NCI-H2196 treated with DMSO at 0.1 percent for 48 hours (cell line): ENCODE measurements at regions not wholly inside any gene's neighbourhood (a gene's known extent, or its start where the extent isn't known, plus 50 kb on each side); places are given as distances from the start of the nearest gene placed in this dataset.
"Not testable (repeated sequence)": the region's sequence is repeated elsewhere in the genome, so short reads cannot be mapped to it uniquely, and the experiment has no call there.

Experiments used
- DNase-seq: peaks from one replicate; lab custom pipeline; 2025; ENCODE audit not compliant: unreplicated experiment; lab: John Stamatoyannopoulos, UW

DNA sequence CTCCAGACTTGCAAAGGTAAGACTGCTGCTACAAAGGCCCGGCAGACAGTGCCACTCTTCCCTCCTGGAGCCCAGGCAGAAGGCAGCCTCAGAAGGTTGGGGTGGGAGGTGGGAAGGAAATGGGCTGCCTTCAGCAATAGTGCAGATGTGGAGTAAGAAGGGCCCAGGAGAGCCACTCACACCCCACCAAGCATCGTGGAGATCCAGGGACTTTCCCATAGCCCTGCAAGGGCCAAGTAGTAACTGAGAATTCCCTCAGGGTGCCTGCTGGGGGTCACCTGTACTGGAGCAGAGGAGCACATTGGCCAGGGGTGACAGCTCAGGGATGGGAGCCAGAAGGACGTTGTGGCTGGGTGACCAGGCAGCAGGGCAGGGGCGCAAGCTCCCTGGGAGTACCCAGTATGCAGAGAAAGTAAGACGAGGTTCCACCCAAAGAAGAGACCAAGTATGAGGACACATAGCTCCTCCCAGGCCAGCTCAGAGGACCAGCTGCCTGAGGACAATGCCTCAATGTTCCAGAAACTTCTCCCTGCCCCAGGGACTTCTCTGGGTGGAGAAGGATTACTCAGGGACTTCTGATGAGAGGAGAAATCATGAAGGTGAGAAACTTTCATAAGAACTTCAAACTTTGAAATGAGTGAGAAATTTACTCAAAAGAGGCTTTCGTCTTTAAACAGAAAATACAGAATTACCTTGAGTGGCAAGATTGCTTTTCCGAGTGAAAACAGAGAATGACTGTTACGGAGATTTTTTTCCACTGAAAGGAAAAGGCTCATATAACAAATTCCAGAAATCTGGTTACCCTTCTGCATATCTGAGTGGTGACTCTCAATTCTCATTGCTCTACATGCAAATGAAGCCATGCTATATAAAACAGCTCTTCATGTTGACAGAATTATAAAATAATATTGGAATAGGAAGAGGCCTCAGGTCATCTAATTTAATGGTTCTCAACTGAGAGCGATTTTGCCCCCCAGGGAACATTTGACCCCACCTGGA is 87.9 kb upstream of the TRIO start:
- no peak for DNase-seq

DNA sequence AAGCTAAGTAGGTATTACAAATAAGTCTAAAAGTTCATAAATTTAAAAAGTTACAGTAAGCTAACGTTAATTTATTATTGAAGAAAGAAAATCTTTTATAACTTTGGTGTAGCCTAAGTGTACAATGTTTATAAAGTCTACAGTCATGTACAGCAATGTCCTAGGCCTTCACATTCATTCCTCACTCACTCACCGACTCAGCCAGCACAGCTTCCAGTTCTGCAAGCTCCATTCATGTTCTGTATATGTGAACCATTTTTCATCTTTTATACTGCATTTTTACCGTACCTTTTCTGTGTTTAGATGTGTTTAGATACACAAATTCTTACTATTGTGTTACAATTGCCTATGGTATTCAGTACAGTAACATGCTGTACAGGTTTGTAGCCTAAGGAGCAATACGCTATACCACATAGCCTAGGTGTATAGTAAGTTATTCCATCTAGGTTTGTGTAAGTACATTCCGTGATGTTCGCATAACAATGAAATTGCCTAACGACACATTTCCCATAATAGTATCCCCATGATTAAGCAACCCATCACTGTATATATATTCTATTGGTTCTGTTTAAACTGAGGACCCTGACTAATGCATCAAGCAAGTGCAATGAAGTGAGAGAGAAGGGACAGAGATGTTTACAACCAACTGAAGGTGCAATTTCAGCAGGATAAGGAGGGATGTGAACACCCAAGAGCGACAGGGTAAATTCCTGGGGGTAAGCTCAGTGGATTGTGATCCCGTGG is 88.9 kb upstream of the TRIO start:
- DNase-seq: no peak

DNA sequence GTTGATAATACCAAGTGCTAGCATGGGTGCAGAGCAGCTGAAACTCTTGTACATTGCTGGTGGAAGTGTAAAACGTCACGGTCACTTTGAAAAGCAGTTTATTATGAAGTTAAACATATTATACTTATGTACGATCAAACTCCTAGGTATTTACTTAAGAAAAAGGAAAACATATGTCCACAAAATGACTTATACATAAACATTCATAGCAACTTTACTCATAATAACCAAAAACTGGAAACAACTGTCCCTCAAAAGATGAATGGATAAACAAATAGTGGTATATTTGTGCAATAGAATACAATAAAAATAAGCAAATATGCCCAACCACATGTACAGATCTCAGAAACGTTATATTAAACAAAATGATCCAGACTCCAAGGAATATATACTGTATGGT is 92.3 kb upstream of the TRIO start:
- DNase-seq: no peak

DNA sequence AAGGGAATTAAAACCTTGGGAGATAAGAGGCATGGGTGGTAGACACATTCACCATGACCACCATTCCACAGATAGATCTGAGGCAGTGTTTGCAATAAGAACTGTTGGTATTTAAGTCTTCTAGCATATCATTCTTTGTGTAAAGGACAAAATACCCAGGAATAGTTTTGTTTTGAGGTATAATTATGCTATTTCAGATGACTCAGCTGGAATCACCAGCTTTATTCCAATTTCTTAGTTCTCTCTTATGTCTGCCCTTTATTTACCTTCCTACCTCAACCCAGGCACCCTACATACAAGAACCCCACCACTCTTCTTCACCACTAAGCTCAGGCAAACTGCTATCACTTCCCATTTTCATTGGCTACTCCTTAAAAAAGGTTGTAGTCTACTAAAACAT is 94.7 kb upstream of the TRIO start:
- no peak for DNase-seq

DNA sequence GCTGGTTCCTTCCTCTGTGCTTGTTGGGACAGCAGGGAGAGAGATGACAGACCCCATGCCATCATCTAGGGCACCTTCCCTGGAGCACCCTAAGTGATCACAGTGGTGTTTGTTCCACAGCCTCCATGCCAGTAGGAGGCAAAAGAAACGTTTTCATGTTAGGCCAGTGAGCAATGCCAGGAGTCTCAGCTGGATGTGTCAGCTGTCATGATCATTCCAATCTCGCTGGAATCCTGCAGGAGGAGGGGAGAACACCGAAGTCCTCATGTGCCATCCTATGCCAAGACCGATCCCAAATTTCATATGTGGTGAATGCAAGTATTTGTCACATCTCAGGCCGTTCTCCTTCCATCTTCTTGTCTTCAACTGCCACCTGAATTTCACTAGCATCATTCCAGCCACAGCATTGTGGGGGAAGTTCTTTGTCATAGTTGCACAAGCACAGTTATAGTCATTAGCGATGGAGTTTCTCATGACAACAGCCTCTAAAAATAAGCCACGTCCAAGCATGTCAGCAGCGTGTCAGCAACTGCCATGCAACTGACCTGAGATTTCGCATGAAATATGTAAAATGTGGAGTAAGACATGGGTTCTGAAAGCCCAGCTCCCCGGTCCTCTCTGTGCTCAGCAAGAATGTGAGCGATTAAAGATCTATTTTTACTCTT is 97.2 kb upstream of the DNAH5 start:
- no peak for DNase-seq

- no peak for DNase-seq
These were observed 96.1 kb upstream of the DNAH5 start for GRCh38 chr5:14040542-14040941.

DNA sequence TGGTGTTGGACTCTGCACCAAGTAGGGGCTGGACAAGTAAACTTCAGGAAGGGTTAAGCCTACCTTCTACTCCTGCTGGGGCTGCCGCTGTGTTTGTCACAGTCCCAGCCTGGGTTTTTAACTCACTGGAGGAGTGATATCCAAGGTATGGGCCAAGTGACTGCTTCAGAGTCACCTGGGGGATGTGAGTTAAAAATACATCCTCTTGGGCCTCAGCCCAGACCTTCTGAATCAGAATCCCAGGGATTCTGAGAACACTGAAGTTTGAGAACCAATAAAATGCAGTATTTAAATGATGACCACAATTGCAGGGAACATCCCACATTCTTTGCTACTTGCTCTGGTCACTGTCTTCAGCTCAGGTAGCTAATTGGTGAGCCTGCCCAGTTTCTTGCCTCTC is 95.1 kb upstream of the DNAH5 start:
- peak; percentile 4 for DNase-seq

DNA sequence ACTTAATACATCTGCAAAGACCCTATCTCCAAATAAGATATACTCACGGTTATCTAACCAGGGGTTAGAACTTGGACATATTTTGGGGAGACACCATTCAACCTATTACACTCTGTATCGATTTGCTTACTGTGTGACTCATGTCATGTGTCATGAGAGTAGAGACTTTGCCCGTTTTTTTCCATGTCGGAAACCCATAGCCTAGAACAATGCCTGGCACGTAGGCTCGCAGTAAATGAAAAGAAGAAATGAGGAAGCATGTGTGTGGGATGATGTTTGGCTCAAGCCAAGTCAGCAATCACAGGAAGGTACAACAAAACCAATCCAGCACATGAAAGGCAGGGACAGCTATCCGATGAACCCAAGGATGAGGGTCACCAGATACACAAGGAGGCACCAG is 94.6 kb upstream of the DNAH5 start:
- DNase-seq: no peak

- DNase-seq: no peak
These were observed 94.0 kb upstream of the DNAH5 start for GRCh38 chr5:14038341-14038959.

DNA sequence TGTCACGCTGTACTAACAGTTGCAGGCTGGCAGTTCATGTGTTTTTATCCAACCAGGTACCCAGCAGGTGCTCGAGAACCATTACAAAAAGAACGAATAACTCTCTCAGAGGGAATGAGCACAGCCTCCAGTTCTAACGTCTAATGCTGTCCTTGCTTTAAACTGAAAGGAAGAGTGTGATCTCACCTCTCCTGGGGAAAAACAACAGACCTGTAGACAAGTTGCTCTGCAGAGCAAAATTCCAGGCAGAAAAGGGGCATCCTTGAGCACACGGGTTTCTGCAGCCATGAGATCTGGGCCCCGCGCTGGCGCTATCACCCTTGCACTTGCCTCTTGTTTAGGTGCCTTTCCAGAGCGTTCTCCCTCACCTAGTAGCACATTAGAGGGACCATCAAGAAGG is 92.5 kb upstream of the DNAH5 start:
- no peak for DNase-seq

GRCh38 chr5:14036514-14036913 is 92.0 kb upstream of the DNAH5 start:
- DNase-seq: no peak

DNA sequence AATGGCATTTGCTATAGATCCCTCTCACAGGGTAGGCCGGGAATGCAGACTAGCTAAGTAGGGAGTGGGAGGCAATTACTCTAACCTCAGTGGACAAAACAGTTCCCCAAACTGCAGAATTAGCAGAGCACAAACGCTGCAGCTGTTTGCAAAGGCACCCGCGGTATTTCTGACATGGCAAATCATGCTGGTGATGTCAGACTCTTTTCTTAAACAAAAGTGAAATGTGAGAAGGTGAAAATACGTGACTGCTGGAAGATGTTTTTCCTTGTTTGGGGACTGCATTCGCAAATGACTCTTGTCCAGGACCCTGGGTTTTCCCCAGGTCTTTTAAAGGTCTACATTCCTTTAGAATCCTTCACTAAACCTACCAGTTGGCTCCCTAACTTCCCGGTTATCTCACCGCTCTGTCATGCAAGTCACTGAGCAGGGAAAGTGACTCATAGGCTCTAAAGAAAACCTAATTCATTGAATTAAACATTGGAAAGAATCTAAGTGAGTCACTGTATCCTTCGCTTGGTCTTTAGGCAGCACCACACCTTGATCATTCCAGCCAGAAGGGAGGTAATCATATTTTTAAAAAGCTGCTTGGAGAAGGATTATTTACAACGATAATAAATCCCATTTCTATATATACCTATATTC is 91.5 kb upstream of the DNAH5 start:
- peak; percentile 63 for DNase-seq

GRCh38 chr5:14034963-14035362 is 90.5 kb upstream of the DNAH5 start:
- no peak for DNase-seq

DNA sequence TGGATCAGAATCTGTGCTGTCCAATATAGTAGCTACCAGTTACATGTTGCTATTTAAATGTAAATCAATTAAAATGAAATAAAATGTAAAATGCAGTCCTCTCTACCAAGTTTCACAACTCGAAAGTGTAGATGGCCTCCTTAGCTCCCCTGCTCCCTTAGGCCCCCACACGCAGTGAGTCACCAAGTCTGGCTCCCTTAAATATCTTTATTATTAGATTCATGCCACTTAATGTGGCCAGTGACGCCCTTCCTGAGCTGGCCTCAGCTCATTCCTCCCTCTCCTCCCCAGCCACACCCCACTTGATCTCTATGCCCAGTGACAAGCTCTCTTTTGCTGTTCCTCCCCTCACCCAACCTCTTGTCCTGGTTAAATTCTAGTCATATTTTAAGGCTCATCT is 88.4 kb upstream of the DNAH5 start:
- DNase-seq: no peak

DNA sequence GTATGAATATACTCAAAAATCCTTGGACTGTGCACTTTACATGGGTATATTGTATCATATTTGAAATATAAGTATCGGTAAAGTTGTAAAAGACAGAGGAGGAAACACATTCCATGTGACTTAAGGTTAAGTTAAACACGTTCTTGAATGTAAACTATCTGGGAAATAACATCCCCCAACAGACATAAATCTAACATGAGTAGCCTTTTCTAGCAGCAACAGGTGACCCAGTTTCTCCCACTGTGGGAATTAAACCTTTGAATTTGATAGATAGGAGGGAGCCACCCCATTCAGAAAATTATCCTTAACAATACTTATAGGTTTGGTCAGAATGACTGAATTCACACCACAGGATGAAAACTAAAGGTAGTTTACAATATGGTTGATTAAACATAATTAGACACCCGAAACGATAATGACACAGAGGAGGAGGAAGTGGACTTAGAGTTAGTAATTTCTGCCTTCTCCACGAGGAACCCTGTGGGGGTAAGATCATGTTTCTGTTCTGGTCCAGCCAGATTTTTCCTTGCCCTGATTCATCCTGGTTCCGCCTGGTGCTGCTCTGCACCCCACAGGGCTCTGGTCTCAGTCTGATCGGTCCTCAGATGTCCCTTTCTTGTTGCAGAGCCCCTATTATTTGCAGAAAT is 84.6 kb upstream of the DNAH5 start:
- no peak for DNase-seq

GRCh38 chr5:14028188-14028587 is 83.7 kb upstream of the DNAH5 start:
- no peak for DNase-seq

DNA sequence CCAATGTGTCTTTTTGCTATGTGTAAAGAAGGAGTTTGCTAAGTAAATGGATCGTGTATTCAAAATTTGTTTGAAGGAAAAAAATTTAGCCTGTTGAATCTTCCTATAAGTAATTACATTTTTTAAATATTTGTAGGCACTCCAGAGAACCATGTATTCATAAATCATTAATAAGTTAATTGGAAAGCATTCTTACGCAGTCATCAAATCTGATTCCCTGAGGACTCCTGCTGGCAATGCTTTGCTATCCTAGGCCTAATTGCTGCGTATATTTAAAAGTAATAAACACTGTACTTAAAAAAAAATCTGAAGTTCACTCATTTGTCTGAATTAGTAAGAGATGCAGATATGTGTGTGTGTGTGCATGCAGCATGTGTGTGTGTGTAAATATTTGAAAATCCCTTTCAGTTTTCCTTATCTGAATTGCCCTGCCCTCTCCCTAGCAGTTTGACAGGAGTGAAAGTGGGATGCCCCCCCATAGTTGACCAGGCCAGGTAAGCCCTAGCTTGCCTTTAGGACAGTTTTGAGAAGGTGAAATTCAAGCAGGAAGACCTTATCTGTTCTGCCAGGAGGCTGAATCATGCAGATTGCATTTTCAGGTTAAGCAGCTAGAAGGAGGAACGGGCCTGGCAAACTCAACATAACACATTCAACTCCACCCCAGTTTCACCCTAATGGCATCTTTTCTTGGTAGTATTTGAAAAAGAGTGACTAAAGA is 81.2 kb upstream of the DNAH5 start:
- no peak for DNase-seq

- no peak for DNase-seq
These were observed 78.5 kb upstream of the DNAH5 start for GRCh38 chr5:14022971-14023370.

DNA sequence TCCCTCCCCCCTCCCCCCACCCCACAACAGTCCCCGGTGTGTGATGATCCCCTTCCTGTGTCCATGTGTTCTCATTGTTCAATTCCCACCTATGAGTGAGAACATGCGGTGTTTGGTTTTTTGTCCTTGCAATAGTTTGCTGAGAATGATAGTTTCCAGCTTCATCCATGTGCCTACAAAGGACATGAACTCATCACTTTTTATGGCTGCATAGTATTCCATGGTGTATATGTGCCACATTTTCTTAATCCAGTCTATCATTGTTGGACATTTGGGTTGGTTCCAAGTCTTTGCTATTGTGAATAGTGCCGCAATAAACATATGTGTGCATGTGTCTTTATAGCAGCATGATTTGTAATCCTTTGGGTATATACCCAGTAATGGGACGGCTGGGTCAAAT is 76.5 kb upstream of the DNAH5 start:
- not testable (repeated sequence) for DNase-seq
